Skeletal muscle cell (primary cell): ENCODE measurements at regions not wholly inside any gene's neighbourhood (a gene's known extent, or its start where the extent isn't known, plus 50 kb on each side); places are given as distances from the start of the nearest gene placed in this dataset.

ENCODE experiments used
- DNase-seq: peaks from one replicate; pipeline ENCODE4 v3.0.0-alpha.2; 2010; ENCODE audit warnings: low read depth
- H3K4me3 ChIP-seq: 2 replicates; pipeline ENCODE4 v1.5.1; 2011; ENCODE audit warnings: low read depth, mild to moderate bottlenecking, control low read depth, low read length, moderate library complexity

- DNase-seq: no peak
These were observed 107.7 kb downstream of the COPS8 start for GRCh38 chr2:237193436-237193835.

DNA sequence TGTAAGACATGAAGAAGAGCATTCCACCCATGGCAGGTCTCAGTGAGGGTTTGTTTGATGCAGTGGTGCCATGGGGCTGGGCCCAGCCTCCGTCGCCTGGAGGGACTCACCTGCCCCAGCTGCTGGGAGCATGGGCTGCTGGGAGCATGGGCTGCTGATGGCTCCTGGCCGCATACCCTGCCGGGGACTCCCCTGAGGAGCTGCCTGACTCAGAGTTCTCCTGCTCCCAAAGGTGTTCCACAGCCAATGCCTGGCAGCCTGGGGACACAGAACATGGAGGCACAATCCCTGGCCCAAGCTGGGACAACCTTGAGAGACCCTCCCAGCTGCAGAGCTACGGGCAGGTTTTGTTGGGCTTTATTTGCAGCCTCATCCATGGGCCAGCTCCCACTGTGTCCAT, 108.4 kb downstream of the COPS8 start:
- DNase-seq: no peak
- no peak overlapping the region for H3K4me3 ChIP-seq

More at GRCh38 chr2:237193436-237193835, 107.7 kb downstream of the COPS8 start:
- H3K4me3 ChIP-seq: no peak overlapping the region

DNA sequence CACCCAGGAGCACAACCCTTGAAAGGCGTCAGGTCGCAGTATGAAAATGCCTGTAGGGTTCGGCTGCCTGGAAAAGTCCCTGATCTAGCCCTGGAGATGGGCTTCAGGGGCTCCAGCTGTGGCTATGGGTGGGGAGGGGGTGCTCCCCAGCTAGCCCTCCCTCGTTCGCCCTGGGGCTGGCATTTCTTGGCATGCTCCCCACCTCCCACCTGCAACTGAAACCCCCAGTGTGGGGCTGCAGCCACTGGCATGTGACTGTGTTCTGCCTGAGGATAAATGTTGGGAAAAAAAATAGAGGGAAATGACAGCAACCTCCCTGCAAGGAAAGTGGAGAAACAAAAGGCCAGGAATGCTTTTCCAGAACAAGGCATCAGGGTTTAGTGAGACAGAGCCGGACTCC, 109.2 kb downstream of the COPS8 start:
- no peak overlapping the region for H3K4me3 ChIP-seq
- DNase-seq: no peak

DNA sequence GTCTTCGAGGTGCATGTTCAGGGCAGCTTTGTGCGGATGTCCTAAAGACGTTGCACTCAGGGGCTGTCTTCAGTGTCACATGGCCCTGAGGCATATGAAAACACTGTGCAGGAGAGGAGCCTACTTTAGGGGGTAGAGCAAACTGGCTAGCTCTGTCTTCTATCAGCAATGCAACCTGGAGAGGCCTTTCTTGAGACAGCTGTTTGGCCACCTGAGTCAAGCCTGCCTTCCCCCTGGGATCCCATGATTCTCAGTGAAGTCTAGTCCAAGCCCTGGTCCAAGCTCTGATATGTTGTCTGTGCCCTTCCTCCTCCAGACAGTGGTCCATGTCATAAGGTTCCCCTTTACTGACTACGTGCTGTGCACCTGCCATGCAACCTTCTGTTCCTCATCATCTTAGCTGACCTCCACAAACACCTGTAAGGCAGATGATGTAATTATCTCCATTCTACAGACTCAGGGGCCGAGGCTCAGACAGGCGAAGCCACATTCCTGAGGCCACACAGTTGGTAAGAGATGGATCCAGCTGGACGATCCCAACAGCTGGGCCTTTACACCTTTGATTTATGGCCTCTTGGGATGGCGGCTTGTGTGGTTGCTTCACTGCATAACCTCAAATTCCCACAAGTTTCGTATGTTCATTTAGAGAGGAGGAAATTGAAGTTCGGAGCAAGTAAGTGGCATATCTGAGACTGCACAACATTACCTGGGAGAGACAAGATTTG, 109.9 kb downstream of the COPS8 start:
- no peak for DNase-seq
- no peak overlapping the region for H3K4me3 ChIP-seq

DNA sequence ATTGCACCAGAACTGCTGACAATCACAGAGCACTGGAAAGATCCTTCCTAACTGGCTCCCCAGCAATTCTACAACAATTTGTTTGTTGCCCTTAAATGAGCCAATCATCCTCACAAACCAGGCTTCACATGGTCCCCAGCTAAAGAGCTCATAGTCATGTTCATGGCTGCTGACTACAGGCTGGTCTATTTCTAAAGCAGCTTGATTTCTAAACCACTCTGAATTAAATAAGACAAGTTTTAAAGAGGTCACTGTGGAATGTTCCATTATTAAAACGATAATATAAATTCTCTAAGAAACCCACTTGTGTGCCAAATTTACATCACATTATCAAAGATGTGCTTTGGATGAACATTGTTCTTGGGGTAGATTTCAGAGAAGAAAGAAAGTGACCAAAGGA, 110.7 kb downstream of the COPS8 start:
- DNase-seq: no peak

DNA sequence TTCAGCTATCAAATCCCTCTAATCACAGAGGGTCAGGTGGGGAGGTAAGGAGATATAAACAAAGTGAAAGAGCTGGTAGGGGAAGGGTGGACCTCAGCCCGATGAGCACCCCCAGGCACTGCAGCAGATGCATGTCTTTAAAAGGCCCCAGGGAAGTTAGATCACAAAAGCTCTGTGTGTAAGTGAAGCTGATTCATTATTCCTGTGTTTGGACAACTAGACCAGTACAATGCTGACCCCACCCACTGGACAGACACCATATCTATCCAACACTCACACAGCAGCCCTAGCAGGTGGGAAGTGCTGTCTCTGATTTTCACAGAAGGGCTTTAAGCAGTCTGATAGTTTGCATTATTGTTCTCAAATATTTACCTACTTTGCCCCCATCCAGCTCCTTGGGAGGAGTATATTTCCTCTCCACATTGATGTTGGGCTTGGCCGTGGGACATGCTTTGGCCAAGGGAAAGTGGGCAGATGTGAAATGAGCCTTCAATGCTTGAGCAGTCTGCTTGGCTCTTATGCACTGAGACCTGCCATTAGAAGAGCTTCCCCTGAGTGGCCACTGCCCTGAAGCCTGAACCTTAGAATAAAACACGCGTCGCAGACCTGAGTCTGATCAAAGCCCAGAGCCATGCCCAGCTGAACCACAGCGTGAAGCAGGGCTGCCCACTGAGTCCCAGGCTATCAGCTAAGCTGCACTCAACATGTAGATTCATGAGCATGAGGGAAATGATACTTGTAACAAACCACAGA, 111.4 kb downstream of the COPS8 start:
- no peak overlapping the region for H3K4me3 ChIP-seq
- peak; percentile 61 for DNase-seq

More for the DNA sequence above, 110.7 kb downstream of the COPS8 start:
- no peak overlapping the region for H3K4me3 ChIP-seq

GRCh38 chr2:237198164-237198855, 112.6 kb downstream of the COPS8 start:
- H3K4me3 ChIP-seq: no peak overlapping the region
- no peak for DNase-seq

GRCh38 chr2:237199082-237199481, 113.4 kb downstream of the COPS8 start:
- H3K4me3 ChIP-seq: no peak overlapping the region
- no peak for DNase-seq

GRCh38 chr2:237199577-237199976, 113.9 kb downstream of the COPS8 start:
- H3K4me3 ChIP-seq: no peak overlapping the region
- no peak for DNase-seq

- DNase-seq: no peak
- H3K4me3 ChIP-seq: no peak overlapping the region
These were observed 114.8 kb downstream of the COPS8 start for GRCh38 chr2:237200462-237200861.

DNA sequence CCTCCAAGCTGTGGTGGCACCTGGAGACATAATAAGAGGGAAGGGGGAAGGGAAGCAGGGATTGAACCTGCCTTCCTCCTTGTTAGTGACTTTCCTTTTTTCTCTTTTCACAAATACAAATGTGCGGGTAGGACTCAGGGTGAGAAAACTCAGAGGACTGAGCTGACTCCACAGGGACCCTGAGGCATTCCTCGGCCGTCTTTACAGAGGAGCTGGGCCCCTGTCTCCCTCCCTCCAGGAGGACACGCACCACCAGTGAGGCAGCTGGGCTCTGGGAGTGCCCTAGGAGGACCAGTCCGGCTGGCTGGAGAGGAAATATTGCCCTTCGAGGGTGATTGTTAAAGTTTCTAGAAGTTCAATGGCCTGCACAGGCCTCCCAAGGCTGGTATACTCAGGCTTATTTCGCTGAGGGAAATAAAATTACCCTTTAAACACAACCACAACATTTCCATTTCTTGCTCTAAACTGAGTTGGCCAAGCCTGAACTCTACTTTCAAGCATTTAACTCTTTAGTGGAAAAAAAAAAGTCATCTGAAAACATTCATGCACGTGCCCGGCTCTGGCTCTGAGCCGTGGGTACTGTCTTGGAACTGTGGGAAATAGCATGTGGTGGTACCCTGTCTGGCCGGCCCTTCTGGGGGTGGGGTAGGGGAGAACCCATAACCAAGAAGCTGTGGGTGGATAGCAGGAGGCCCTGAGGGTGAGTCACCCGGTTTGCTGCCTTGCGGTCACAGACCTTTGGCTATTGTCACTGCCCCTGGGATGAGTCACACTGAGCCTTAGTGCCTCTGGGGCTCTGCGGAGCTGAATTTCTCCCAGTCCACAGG, 116.0 kb downstream of the COPS8 start:
- peak; percentile 96 for DNase-seq
- H3K4me3 ChIP-seq: no peak overlapping the region

DNA sequence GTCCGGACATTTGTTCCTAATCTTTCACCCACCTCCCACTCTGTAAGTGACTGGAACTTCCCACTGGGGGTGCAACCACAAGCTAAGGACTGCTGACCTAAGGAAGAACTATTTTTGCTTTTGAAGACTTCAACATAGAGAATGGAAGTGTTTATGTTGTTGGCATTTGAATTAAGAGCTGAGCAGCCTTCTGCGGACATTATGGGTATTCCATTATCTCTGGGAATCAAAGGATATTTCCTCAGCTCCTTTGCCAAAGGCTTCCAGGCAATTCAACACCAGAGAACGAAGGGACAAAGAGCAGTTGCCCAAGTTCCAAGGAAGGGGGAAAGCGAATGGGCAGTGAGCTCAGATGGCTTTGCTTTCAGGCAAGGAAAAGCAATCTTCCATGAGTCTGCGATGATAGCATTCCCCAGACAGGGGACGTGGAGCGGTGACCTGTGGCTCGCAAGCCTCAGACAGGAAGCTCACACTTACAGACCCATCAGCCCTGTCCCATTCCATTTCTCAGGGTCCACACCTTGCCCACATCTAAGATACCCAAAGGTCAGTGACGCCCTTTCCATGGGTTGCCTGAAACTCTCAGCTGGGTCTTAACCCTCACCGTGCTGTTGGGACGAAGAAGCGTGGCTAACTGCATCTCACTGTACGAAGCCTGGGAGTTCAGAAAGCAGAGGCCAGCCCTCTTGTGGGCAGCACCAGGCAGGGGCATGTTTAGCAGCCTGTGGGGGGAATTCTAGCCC, 116.8 kb downstream of the COPS8 start:
- no peak overlapping the region for H3K4me3 ChIP-seq

GRCh38 chr2:237205043-237205541, 119.4 kb downstream of the COPS8 start:
- H3K4me3 ChIP-seq: no peak overlapping the region
- DNase-seq: no peak

More for the DNA sequence above, 116.8 kb downstream of the COPS8 start:
- no peak for DNase-seq

GRCh38 chr2:237205561-237205971, 119.9 kb downstream of the COPS8 start:
- H3K4me3 ChIP-seq: no peak overlapping the region
- no peak for DNase-seq

GRCh38 chr2:237207646-237208045, 122.0 kb downstream of the COPS8 start:
- DNase-seq: peak; percentile 58
- H3K4me3 ChIP-seq: no peak overlapping the region

- H3K4me3 ChIP-seq: no peak overlapping the region
- DNase-seq: peak; percentile 76
These were observed 122.9 kb downstream of the COPS8 start for GRCh38 chr2:237208373-237209260.

GRCh38 chr2:237209885-237210284, 124.2 kb downstream of the COPS8 start:
- no peak overlapping the region for H3K4me3 ChIP-seq
- no peak for DNase-seq

- no peak for DNase-seq
- H3K4me3 ChIP-seq: no peak overlapping the region
These were observed 124.6 kb downstream of the COPS8 start for GRCh38 chr2:237210297-237210696.
